ENCODE measurements at regions not wholly inside any gene's neighbourhood (a gene's known extent, or its start where the extent isn't known, plus 50 kb on each side); places are given as distances from the start of the nearest gene placed in this dataset.

DNA sequence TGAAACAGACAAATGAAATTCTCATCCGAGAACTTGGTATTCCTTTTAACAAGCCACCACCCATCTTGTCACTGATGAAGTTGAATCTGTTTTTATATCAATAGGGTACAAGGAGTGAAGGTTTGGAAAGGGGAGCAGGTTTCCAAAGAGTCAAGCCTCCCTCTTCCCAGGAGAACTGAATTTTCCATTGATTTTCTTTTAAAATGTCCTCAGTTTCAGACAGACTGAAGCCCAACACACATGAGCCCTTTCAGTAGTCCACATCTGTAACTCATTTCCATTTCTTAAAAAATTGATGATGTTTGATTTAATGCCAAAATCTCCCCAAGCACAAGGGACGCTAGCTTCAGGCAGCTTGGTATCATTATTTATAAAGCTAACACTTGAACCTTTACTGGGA lies 187.7 kb downstream of the FOXB1 start:
- TF ChIP-seq, protein P1, sequence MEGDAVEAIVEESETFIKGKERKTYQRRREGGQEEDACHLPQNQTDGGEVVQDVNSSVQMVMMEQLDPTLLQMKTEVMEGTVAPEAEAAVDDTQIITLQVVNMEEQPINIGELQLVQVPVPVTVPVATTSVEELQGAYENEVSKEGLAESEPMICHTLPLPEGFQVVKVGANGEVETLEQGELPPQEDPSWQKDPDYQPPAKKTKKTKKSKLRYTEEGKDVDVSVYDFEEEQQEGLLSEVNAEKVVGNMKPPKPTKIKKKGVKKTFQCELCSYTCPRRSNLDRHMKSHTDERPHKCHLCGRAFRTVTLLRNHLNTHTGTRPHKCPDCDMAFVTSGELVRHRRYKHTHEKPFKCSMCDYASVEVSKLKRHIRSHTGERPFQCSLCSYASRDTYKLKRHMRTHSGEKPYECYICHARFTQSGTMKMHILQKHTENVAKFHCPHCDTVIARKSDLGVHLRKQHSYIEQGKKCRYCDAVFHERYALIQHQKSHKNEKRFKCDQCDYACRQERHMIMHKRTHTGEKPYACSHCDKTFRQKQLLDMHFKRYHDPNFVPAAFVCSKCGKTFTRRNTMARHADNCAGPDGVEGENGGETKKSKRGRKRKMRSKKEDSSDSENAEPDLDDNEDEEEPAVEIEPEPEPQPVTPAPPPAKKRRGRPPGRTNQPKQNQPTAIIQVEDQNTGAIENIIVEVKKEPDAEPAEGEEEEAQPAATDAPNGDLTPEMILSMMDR (IDR thresholded peaks at IDR 0.05; ENCODE audit: extremely low read depth in 1 of 2, insufficient read depth in 1 of 2, low read depth in 1 of 2, low read length in 2 of 2), result no peak
- TF ChIP-seq JUN (IDR thresholded peaks at IDR 0.05; ENCODE audit: borderline replicate concordance, insufficient read depth, insufficient read length, low read depth) (no peak), POLR2A (IDR thresholded peaks at IDR 0.05; ENCODE audit: low read depth, low read length) (no peak), MYC (IDR thresholded peaks at IDR 0.05; ENCODE audit: low read depth, low read length) (no peak)
